ENCODE measurements at regions not wholly inside any gene's neighbourhood (a gene's known extent, or its start where the extent isn't known, plus 50 kb on each side); places are given as distances from the start of the nearest gene placed in this dataset.
"Not testable (repeated sequence)": the region's sequence is repeated elsewhere in the genome, so short reads cannot be mapped to it uniquely, and the experiment has no call there.

DNA sequence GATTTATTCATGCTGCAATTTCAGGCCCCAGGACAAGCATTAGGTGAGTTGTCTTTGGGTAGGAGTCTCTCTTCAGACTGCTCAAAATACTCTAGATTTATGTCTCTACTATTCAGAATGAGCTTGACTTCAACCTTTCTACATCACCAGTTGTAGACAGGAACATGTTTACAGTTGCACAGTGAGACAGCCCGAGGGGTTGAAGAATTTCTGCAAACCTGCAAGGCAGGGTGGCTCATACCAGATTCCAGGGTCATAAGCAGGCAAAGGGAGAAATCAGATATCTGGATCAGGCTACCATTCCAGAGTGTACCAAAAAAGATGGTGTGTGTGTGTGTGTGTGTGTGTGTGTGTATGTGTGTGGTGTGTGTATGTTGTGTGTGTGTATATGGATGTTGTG is 112.4 kb downstream of the SPP2 start:
- FAIRE-seq (no peak), DNase-seq (ENCODE audit: insufficient read length, low spot score) (no peak)
- no peak for TF ChIP-seq POLR2A (IDR thresholded peaks at IDR 0.05; ENCODE audit: low read depth, low read length)
- no peak for TF ChIP-seq SPI1 (IDR thresholded peaks at IDR 0.05; ENCODE audit: low read depth, low read length)
- no peak for TF ChIP-seq POLR2AphosphoS5 (IDR thresholded peaks at IDR 0.05; ENCODE audit: low read depth, low read length)
- TF ChIP-seq TAF1 (IDR thresholded peaks at IDR 0.05; ENCODE audit: low read depth, low read length) = no peak
- TF ChIP-seq POU2F2 (IDR thresholded peaks at IDR 0.05; ENCODE audit: low read depth, low read length) = no peak
- no peak for TF ChIP-seq PAX5 (IDR thresholded peaks at IDR 0.05; ENCODE audit: insufficient read depth, low read length, severe bottlenecking)

DNA sequence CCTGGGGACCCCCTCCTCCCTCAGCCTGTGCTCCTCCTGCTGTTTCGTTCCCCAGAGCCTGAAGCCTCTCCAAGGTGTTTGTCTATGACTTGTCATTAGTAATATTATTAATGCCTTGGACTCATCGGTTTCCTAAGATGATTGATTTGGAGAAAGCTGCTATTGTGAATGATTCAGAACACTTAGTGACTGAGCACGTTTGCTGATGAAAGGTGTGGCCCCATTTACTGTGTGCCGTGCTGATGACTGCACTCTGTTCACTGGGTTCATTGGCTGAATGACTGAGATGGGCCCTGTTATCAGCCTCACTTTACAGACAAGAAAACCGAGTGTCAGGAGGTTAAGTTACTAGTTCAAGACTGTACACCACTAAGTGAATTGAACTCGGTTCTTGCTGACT is 111.4 kb downstream of the SPP2 start:
- TF ChIP-seq TAF1 (IDR thresholded peaks at IDR 0.05; ENCODE audit: low read depth, low read length) (no peak), POLR2A (IDR thresholded peaks at IDR 0.05; ENCODE audit: low read depth, low read length) (no peak), SPI1 (IDR thresholded peaks at IDR 0.05; ENCODE audit: low read depth, low read length) (no peak), POU2F2 (IDR thresholded peaks at IDR 0.05; ENCODE audit: low read depth, low read length) (no peak)
- FAIRE-seq (no peak), DNase-seq (ENCODE audit: insufficient read length, low spot score) (no peak)

DNA sequence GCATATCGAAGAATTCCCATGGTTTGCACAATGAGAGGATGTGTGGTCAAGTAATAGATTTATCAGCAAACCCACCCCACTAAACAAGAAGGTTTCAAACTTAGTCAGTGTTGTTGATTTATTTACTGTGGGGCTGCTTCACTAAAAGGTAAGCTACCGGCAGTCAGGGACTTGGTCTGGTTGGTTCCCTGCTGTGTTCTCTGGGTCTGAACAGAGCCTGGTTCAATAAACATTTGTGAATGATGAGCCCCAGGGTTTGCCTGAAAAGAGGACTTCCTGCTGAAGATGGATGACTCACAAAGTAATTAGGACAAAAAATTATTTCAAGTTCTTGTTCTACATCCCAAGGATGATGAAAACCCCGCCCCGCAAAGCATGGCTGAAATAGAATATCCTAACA is 108.3 kb downstream of the SPP2 start:
- FAIRE-seq (no peak), DNase-seq (ENCODE audit: insufficient read length, low spot score) (no peak)

DNA sequence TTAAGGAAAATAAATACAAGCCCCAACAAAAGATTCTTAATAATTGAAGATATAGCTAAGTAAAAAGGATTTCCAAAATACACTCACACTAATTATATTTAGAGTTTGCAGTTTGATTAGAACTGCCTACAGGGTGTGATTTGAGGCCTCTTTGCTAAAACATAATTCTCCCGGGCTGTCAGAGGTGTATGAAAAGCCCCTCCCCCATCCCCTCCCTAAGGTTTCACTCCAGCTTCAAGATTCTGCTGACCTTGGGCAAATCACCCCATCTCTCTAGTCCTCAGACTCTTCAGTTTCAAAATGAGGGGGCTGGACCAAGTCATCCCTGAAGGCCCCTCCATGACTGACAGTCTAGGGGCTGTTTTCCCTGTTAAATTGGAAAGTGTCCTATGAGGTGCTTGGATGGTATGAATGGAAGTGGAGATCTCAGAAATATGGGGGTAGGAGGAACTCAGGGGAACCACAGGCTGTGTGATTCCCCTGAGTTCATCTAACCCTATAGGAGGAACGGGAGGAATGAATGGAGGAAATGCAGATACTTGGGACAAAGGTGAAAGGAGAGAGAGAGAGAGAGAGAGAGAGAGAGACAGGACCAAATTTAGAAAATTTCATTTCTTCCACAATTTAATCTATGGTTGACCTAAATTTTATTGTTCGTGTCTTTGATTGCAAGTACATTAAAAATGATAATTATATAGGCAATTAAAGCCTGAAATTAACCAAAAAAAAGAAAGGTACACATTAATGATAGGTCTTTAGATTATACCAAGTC is 107.5 kb downstream of the SPP2 start:
- no peak for FAIRE-seq
- DNase-seq (ENCODE audit: insufficient read length, low spot score) = no peak
- TF ChIP-seq POLR2A (IDR thresholded peaks at IDR 0.05; ENCODE audit: low read depth, low read length) (no peak), POLR2AphosphoS5 (IDR thresholded peaks at IDR 0.05; ENCODE audit: low read depth, low read length) (no peak), PAX5 (IDR thresholded peaks at IDR 0.05; ENCODE audit: insufficient read depth, low read length, severe bottlenecking) (no peak), POU2F2 (IDR thresholded peaks at IDR 0.05; ENCODE audit: low read depth, low read length) (no peak), TAF1 (IDR thresholded peaks at IDR 0.05; ENCODE audit: low read depth, low read length) (no peak), SPI1 (IDR thresholded peaks at IDR 0.05; ENCODE audit: low read depth, low read length) (no peak)

More for the DNA sequence above, 108.3 kb downstream of the SPP2 start:
- TF ChIP-seq POLR2A (IDR thresholded peaks at IDR 0.05; ENCODE audit: low read depth, low read length) (no peak), POU2F2 (IDR thresholded peaks at IDR 0.05; ENCODE audit: low read depth, low read length) (no peak), TAF1 (IDR thresholded peaks at IDR 0.05; ENCODE audit: low read depth, low read length) (no peak), POLR2AphosphoS5 (IDR thresholded peaks at IDR 0.05; ENCODE audit: low read depth, low read length) (no peak), SPI1 (IDR thresholded peaks at IDR 0.05; ENCODE audit: low read depth, low read length) (no peak), PAX5 (IDR thresholded peaks at IDR 0.05; ENCODE audit: insufficient read depth, low read length, severe bottlenecking) (no peak)

DNA sequence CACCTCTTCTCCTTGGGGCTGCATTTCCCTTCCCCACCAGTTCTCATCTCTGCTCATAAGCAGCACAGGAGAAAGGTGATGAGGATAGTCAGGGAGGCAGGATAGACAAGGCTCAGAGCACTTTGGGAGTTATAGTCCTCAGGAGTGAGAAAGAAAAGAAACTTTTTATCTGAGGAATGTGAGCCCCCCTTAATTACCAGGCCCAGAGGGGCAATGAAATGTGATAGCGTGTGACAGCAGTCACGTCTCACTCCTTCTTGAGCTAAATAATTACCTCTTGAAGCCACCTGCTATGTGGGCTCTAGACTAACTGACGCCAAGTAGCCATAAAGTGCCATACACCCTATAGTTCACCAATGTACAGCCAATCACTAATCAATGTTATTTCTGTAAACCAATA is 105.8 kb downstream of the SPP2 start:
- no peak for DNase-seq (ENCODE audit: insufficient read length, low spot score)
- TF ChIP-seq TAF1 (IDR thresholded peaks at IDR 0.05; ENCODE audit: low read depth, low read length) (no peak), POLR2A (IDR thresholded peaks at IDR 0.05; ENCODE audit: low read depth, low read length) (no peak), POU2F2 (IDR thresholded peaks at IDR 0.05; ENCODE audit: low read depth, low read length) (no peak), SPI1 (IDR thresholded peaks at IDR 0.05; ENCODE audit: low read depth, low read length) (no peak), POLR2AphosphoS5 (IDR thresholded peaks at IDR 0.05; ENCODE audit: low read depth, low read length) (no peak), PAX5 (IDR thresholded peaks at IDR 0.05; ENCODE audit: insufficient read depth, low read length, severe bottlenecking) (no peak)
- FAIRE-seq = no peak

DNA sequence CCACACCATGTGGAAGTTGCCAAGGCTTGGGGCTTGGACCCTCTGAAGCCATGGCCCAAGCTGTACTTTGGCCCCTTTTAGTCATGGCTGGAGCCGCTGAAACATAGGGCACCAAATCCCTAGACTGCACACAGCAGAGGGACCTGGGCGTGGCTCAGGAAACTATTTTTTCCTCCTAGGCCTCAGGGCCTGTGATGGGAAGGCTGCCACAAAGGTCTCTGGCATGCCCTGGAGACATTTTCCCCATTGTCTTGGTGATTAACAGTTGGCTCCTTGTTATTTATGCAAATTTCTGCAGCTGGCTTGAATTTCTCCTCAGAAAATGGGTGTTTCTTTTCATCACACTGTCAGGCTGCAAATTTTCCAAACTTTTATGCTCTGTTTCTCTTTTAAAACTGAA is 102.3 kb downstream of the SPP2 start:
- not testable (repeated sequence) for DNase-seq (ENCODE audit: insufficient read length, low spot score); FAIRE-seq

DNA sequence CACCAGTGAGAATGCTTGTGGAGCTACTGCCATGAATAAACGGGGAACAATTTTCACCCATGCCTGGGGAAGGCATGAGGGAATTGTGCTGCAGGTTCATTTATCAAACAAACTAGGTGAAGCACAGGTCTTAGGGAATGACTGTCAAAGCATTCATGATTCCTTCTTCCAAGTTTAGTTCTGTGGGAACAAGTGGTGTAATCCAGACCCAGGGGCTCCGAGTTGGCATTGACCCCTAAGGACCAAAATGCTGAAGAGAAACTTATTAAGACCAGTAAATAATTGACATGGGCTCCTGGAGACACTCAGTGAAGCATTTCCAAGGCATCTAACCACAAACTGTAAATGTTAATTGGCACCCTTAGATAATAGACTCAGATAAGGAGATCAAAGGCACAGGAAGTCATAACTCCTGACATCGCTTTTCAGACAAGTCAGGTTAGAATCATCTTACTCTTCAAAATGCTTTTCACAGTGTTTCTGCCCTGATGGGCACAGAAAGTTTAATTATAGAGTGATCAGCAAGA is 96.9 kb downstream of the SPP2 start:
- TF ChIP-seq SPI1 (IDR thresholded peaks at IDR 0.05; ENCODE audit: low read depth, low read length) = no peak
- TF ChIP-seq POLR2A (IDR thresholded peaks at IDR 0.05; ENCODE audit: low read depth, low read length) = no peak
- TF ChIP-seq POU2F2 (IDR thresholded peaks at IDR 0.05; ENCODE audit: low read depth, low read length) = no peak
- no peak for TF ChIP-seq TAF1 (IDR thresholded peaks at IDR 0.05; ENCODE audit: low read depth, low read length)
- TF ChIP-seq POLR2AphosphoS5 (IDR thresholded peaks at IDR 0.05; ENCODE audit: low read depth, low read length) = no peak
- TF ChIP-seq PAX5 (IDR thresholded peaks at IDR 0.05; ENCODE audit: insufficient read depth, low read length, severe bottlenecking) = no peak
- DNase-seq (ENCODE audit: insufficient read length, low spot score) (no peak), FAIRE-seq (no peak)

DNA sequence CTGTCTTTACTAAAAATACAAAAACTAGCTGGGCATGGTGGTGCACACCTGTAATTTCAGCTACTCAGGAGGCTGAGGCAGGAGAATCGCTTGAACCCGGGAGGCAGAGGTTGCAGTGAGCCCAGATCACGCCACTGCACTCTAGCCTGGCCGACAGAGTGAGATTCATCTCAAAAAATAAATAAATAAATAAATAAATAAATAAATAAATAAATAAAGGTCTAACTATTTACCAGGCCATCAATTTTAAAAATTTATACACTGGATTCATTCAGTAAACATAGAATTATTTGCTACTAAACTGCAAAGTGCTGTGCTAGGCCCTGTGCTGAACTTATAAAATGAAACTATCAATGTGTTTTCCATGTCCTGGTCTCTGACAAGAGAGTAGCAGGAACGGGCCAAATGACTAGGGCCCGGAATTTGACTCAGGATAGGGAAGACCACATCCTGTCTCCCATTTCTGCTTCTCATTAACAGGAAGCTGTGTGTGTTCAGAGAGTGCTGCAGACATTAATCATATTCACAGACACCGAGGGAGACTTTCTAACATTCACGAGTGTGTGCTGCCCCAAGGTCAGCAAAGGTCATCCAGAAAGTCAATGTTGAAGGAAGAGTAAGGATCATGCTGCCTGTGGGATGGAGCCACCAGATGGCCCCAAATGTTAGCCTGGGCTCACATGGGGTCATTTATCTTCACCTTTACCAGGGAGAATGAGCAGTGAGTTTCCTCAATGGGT is 95.8 kb downstream of the SPP2 start:
- FAIRE-seq (no peak), DNase-seq (ENCODE audit: insufficient read length, low spot score) (no peak)
- no peak for TF ChIP-seq TAF1 (IDR thresholded peaks at IDR 0.05; ENCODE audit: low read depth, low read length)
- no peak for TF ChIP-seq POU2F2 (IDR thresholded peaks at IDR 0.05; ENCODE audit: low read depth, low read length)
- TF ChIP-seq POLR2AphosphoS5 (IDR thresholded peaks at IDR 0.05; ENCODE audit: low read depth, low read length) = no peak

DNA sequence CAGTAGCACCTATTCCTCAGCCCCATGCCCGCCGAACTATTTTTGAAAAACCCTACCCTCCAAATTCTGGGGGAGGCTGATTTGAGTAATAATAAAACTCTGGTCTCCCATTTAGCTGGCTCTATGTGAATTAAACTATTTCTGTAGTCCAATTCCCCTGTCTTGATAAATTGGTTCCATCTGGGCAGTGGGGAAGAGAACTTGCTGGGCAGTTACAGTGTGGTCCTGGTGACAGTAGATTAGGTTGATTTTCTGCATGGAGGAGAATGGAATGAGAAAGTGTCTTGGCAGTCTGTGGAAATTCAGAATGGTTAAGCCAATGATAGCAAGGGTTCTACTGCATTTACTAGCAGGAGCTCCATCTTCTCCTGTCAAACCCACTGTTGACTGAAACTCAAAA is 95.0 kb downstream of the SPP2 start:
- TF ChIP-seq SPI1 (IDR thresholded peaks at IDR 0.05; ENCODE audit: low read depth, low read length) (no peak), POU2F2 (IDR thresholded peaks at IDR 0.05; ENCODE audit: low read depth, low read length) (no peak), POLR2AphosphoS5 (IDR thresholded peaks at IDR 0.05; ENCODE audit: low read depth, low read length) (no peak), TAF1 (IDR thresholded peaks at IDR 0.05; ENCODE audit: low read depth, low read length) (no peak), POLR2A (IDR thresholded peaks at IDR 0.05; ENCODE audit: low read depth, low read length) (no peak), PAX5 (IDR thresholded peaks at IDR 0.05; ENCODE audit: insufficient read depth, low read length, severe bottlenecking) (no peak)
- DNase-seq (ENCODE audit: insufficient read length, low spot score) = no peak
- FAIRE-seq = no peak

DNA sequence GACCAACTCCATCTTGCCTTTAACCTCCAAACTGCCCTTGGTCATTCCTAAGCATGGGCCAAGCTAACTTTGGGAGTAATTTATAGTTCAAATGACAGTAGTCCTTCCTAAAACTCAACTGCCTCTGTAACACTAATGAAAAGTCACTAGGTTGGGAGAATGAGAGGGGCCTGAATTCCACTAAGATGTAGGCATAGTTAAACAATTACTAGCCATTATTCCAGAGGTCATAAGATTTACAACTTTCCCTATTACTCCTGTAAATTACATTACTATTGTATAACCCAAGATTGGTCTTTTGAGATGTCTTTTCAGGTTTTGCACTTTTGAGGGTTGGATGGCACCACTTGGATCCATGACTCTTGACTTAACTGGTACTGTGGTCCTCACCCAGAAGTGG is 94.6 kb downstream of the SPP2 start:
- DNase-seq (ENCODE audit: insufficient read length, low spot score) (no peak), FAIRE-seq (no peak)
- TF ChIP-seq POLR2A (IDR thresholded peaks at IDR 0.05; ENCODE audit: low read depth, low read length) (no peak), SPI1 (IDR thresholded peaks at IDR 0.05; ENCODE audit: low read depth, low read length) (no peak), PAX5 (IDR thresholded peaks at IDR 0.05; ENCODE audit: insufficient read depth, low read length, severe bottlenecking) (no peak), POLR2AphosphoS5 (IDR thresholded peaks at IDR 0.05; ENCODE audit: low read depth, low read length) (no peak), TAF1 (IDR thresholded peaks at IDR 0.05; ENCODE audit: low read depth, low read length) (no peak), POU2F2 (IDR thresholded peaks at IDR 0.05; ENCODE audit: low read depth, low read length) (no peak)
